22Rv1 (cell line): ENCODE measurements at regions not wholly inside any gene's neighbourhood (a gene's known extent, or its start where the extent isn't known, plus 50 kb on each side); places are given as distances from the start of the nearest gene placed in this dataset.

Experiments used
- H3K27ac ChIP-seq: fragments of 450-650 bp; 2 replicates; pipeline ENCODE4 v1.5.1; 2017
- ZFX ChIP-seq: fragments of 450-650 bp; IDR thresholded peaks from 2 replicates; pipeline ENCODE4 v1.6.1; 2017; ENCODE audit warnings: antibody characterized with exemption, borderline replicate concordance
- TF ChIP-seq, protein P1 (sequence below): fragments of 450-650 bp; IDR thresholded peaks from 2 replicates; pipeline ENCODE4 v1.5.1; 2017; ENCODE audit warnings: mild to moderate bottlenecking

DNA sequence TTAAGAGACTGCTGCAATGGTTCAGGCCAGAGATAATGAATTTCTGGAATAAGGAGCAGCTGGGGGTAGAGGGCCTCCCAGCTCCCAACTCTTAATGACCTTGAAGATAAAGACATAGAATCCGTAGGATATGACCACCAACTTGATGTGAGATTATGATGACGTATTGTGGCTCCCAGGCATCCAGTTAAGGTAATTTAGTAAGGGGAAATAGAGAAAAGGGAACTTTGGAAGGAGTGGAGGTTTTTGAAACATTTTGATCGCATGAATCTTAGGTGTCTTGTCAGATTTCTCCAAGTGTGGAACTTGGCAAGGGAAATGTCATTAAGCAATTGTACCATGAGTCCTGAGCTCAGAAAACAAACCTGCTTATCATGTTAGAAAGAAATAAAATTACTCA, 277.3 kb upstream of the TANK start:
- H3K27ac ChIP-seq: no peak overlapping the region
- no peak for TF ChIP-seq ZFX
- TF ChIP-seq, protein P1, sequence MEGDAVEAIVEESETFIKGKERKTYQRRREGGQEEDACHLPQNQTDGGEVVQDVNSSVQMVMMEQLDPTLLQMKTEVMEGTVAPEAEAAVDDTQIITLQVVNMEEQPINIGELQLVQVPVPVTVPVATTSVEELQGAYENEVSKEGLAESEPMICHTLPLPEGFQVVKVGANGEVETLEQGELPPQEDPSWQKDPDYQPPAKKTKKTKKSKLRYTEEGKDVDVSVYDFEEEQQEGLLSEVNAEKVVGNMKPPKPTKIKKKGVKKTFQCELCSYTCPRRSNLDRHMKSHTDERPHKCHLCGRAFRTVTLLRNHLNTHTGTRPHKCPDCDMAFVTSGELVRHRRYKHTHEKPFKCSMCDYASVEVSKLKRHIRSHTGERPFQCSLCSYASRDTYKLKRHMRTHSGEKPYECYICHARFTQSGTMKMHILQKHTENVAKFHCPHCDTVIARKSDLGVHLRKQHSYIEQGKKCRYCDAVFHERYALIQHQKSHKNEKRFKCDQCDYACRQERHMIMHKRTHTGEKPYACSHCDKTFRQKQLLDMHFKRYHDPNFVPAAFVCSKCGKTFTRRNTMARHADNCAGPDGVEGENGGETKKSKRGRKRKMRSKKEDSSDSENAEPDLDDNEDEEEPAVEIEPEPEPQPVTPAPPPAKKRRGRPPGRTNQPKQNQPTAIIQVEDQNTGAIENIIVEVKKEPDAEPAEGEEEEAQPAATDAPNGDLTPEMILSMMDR: no peak

DNA sequence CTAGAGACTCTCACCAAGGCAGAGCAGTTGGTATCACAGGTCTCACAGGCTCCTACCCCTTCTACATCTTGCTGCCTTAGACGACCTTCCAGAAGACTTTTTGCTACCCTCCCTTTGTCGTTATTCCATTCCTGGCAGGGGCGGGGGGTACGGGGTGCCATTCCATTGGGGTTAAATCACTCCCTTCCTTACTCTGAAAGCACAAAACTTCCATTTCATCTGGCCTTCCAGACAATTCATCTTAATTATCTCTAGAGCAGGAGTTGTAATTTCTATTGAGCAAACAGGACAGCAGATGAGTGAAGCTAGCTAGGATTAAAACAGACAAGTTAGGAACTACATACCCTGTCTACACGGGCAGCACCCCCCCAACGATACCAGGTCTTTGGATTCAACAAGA, 276.2 kb upstream of the TANK start:
- H3K27ac ChIP-seq: no peak overlapping the region
- no peak for TF ChIP-seq ZFX
- TF ChIP-seq, protein P1: no peak

DNA sequence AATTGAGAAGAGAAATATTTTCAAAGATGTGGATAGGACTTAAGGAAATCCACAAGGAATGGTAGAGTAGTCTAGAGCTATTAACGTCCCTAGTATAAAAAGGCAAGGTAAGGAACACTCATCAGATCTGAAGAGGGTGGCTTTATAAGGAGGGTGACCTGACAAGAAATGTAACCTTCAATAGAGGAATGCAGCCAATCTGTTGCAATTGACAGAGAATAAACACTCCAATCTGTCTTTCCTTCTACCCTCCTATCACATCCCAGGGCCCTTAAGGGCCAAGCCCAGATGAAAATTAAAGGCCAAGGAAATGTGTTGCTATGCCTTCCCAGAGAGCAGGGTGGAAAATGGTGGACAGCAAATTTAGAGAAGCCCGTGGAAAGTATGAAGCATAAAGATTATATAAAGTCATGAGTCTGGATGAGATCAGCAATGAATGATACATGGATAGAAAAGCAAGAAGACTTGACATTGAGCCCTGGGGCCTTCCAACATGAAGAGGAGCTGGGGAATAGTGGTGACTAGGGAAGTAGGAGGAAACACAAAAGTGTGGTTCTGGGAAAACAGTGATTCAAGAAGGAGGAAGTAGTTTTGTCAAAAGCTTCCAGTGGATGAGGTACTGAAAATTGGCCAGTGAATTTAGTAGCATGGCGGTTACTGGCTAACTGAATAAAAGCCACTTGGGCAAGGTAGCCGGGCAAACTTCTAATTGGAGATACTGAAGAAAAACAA, 270.6 kb upstream of the TANK start:
- no peak overlapping the region for H3K27ac ChIP-seq
- no peak for TF ChIP-seq ZFX
- TF ChIP-seq, protein P1: no peak

DNA sequence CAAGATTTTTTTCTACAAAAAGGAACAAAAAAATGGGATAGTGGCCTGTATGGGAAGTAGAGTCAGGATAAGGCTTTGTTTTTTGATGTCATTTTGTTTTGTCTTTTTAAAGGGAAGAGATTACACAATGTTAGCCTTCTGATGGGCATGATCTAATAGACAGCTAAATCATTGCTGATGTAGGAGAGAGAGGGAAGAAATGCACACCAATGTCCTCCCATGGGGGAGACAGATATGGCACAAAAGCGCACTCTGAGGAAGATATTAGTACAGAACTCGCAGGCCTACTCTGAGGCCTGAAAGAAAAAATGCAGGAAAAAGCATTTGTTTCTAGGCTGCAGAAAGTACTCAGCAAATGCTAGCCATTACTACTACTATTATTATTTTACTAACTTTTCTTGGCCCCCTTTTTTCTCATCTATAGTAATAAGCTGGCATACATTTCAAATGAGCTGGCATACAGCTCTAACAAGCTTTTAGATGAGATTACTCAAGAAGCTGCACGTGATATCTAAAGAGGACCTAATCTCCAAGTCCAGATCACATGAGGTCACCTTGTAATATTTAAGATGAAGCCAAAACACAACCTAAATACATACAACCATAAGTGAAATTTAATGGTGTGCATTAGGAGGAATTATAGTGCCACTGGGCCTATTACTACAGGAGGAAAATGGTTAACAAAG, 269.4 kb upstream of the TANK start:
- TF ChIP-seq, protein P1: no peak
- no peak for TF ChIP-seq ZFX

DNA sequence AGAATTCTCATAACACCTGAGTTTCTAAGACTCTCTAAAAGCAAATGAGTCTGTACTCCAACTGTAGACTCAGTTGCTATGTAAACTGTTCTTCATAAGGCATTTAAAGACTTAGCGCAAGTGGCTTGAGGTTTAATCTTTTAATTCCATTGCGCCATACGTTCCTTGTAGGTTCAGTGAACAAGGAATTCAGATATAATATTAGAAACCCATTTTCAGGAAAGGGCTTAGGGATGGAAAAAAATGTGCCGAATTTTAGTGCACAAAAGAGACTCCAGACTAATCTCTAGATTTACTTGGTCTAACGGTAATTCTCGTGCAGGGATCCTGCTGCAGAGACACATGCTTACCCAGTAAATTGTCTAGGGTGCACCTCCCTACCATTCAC, 268.9 kb upstream of the TANK start:
- H3K27ac ChIP-seq: no peak overlapping the region
- TF ChIP-seq ZFX: no peak
- TF ChIP-seq, protein P1: no peak

More for the DNA sequence above, 269.4 kb upstream of the TANK start:
- no peak overlapping the region for H3K27ac ChIP-seq

DNA sequence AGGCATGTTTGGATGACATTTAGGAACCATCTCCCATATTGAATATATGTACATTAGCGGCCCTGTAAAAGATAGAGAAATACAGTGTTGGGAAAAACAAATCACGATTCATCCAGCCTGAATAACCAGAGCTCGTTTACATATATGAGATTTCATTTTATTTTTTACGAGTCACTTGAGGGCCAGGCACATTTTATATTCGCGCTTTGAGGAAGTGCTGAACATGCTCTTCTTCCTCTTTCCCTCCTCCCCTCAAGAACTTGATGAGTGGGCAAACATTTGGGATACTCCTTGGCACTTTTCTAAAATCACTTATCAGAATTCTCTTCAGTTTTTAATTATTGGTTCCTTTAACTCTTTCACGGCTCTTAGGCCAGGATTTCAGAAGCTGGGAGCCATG, 268.0 kb upstream of the TANK start:
- TF ChIP-seq ZFX: no peak
- TF ChIP-seq, protein P1: no peak
- no peak overlapping the region for H3K27ac ChIP-seq

DNA sequence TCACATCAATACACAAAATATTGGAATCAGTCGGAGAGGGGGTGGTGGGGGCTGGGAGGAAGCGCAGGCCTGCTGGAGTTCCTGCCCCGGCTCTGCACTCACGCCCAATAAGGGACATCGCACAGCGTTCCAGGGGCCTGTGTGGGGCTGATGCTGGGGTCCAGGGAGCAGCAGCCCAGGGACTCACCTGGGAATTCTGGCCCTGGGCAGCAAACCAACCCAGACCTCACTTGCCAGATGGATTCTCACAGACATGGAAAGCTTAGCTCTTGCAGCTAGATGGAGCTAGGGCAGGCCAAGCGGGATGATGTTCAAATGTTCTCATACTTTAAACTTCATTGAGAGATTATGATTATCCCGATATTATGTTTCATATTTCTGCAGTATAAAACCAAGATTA, 266.6 kb upstream of the TANK start:
- no peak overlapping the region for H3K27ac ChIP-seq
- TF ChIP-seq, protein P1: no peak
- no peak for TF ChIP-seq ZFX
